SK-N-SH (cell line): ENCODE measurements at regions not wholly inside any gene's neighbourhood (a gene's known extent, or its start where the extent isn't known, plus 50 kb on each side); places are given as distances from the start of the nearest gene placed in this dataset.

ENCODE experiments used
- POLR2AphosphoS5 ChIP-seq: IDR thresholded peaks from 2 replicates; pipeline ENCODE4 v1.6.1; 2012; ENCODE audit warnings: low read depth, low read length
- SMC3 ChIP-seq: IDR thresholded peaks from 2 replicates; pipeline ENCODE4 v1.6.1; 2012; ENCODE audit warnings: low read depth, low read length, improper control_type of control experiment
- TF ChIP-seq, protein P1 (sequence below): fragments of 200-600 bp; sonication (generic); IDR thresholded peaks from 2 replicates; pipeline ENCODE4 v1.6.1; 2017; ENCODE audit warnings: antibody characterized with exemption, mild to moderate bottlenecking, moderate library complexity
- TF ChIP-seq, protein P2 (sequence below): IDR thresholded peaks from 2 replicates; pipeline ENCODE4; 2012
- TF ChIP-seq, protein P3 (sequence below): IDR thresholded peaks from 2 replicates; pipeline ENCODE4 v1.4.0; 2012; ENCODE audit warnings: low read depth

DNA sequence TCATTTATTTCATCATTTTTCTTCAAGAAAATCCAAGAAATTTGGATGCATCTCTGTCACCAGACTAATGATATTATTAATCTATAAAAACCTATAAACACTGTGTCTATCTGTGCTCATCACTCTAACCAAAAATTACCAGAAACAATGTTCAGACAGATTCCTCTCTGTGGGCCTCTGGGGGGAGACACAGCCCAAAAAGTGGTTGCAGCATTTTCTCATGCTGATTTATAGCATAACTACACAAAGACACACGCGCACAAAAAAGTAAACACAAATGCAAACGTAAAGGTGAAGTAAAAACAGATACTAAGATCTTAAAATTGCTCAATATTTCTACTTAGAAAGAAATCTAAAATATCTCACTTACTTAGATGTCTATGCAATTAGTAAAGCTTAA, 976.0 kb downstream of the GBE1 start:
- TF ChIP-seq POLR2AphosphoS5 (no peak), SMC3 (peak; percentile 32; the same call in 1 of the 2 replicates)
- TF ChIP-seq, protein P1, sequence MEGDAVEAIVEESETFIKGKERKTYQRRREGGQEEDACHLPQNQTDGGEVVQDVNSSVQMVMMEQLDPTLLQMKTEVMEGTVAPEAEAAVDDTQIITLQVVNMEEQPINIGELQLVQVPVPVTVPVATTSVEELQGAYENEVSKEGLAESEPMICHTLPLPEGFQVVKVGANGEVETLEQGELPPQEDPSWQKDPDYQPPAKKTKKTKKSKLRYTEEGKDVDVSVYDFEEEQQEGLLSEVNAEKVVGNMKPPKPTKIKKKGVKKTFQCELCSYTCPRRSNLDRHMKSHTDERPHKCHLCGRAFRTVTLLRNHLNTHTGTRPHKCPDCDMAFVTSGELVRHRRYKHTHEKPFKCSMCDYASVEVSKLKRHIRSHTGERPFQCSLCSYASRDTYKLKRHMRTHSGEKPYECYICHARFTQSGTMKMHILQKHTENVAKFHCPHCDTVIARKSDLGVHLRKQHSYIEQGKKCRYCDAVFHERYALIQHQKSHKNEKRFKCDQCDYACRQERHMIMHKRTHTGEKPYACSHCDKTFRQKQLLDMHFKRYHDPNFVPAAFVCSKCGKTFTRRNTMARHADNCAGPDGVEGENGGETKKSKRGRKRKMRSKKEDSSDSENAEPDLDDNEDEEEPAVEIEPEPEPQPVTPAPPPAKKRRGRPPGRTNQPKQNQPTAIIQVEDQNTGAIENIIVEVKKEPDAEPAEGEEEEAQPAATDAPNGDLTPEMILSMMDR, result peak; percentile 38
- TF ChIP-seq, protein P2, sequence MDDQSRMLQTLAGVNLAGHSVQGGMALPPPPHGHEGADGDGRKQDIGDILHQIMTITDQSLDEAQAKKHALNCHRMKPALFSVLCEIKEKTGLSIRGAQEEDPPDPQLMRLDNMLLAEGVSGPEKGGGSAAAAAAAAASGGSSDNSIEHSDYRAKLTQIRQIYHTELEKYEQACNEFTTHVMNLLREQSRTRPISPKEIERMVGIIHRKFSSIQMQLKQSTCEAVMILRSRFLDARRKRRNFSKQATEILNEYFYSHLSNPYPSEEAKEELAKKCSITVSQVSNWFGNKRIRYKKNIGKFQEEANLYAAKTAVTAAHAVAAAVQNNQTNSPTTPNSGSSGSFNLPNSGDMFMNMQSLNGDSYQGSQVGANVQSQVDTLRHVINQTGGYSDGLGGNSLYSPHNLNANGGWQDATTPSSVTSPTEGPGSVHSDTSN, result no peak
- TF ChIP-seq, protein P3, sequence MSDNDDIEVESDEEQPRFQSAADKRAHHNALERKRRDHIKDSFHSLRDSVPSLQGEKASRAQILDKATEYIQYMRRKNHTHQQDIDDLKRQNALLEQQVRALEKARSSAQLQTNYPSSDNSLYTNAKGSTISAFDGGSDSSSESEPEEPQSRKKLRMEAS, result no peak
